Upper lobe of left lung (tissue), 4 donors: ENCODE measurements at regions not wholly inside any gene's neighbourhood (a gene's known extent, or its start where the extent isn't known, plus 50 kb on each side); places are given as distances from the start of the nearest gene placed in this dataset.

Experiments
- CTCF ChIP-seq, 6 experiments: fragments of 450-650 bp in 4 of 6; fragments of 200-600 bp in 2 of 6; sonication (generic) in 2 of 6; IDR thresholded peaks; one replicate each; pipeline ENCODE4 v1.5.1; 2016 to 2019; ENCODE audit warnings: antibody characterized with exemption in 6 of 6
- EP300 ChIP-seq, 4 donors: sonication (generic); formaldehyde crosslinking; IDR thresholded peaks; one replicate each; pipeline ENCODE4 v1.5.1; 2017; ENCODE audit warnings: antibody characterized with exemption in 4 of 4, control low read depth in 2 of 4
- POLR2A ChIP-seq, 4 donors: fragments of 450-650 bp; IDR thresholded peaks; one replicate each; pipeline ENCODE4 v1.5.1; 2016 to 2017; ENCODE audit warnings: antibody characterized with exemption in 4 of 4, mild to moderate bottlenecking in 2 of 4
- POLR2AphosphoS5 ChIP-seq, 2 donors: sonication (generic); formaldehyde crosslinking; IDR thresholded peaks; one replicate each; pipeline ENCODE4 v1.5.1; 2017; ENCODE audit warnings: antibody characterized with exemption in 2 of 2

DNA sequence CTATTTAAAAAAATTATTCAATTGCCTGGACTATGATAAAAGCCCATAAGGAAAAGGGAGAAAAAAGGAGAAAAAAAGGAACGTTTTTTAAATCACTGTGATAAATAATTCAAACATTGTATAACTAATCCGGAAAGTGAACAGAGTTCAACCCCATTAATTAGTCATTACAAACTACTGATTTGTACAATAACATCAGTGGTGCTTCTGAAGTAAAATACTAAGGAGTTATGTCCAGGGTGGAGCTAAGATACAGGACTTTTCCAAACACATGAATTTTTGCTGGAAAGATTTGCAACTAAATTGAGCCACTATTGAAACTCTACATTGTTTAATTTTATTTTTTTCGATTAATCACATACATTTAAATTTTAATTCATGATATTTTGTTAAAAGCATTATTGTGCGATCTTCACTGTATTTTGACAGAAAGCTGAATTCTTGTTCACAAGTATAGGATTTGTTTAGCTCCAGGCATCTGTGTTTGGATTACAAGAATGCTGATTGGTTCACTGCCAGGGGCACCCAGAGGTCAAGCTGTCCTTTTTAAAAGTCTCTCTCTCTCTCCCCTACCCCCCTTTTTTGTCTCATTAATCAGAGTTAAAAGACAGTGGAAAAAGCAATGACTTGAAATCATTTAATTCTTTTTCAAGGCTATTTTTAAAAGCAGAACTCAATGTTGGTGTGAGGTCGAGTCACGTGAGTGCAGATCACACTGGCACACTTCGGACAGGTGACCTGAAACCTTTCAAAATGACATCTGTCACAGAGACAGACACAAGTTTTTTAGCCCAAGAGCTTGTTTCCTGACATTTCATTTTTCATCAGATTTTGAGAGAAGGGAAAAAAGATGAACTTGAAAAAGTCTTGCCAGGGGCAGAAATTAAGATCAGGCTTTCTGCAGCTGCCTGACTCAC lies 387.3 kb downstream of the NR2F1-AS1 start:
- TF ChIP-seq POLR2AphosphoS5 (IDR thresholded peaks at IDR 0.05) (no peak), CTCF (IDR thresholded peaks at IDR 0.05) (no peak), EP300 (IDR thresholded peaks at IDR 0.05) (no peak), POLR2A (IDR thresholded peaks at IDR 0.05) (no peak)
